Right lobe of liver (tissue), 6 donors: ENCODE measurements at regions not wholly inside any gene's neighbourhood (a gene's known extent, or its start where the extent isn't known, plus 50 kb on each side); places are given as distances from the start of the nearest gene placed in this dataset.
"Not testable (repeated sequence)": the region's sequence is repeated elsewhere in the genome, so short reads cannot be mapped to it uniquely, and the experiment has no call there.

Experiments used
- ATAC-seq, 4 donors: fragments of 200-7000 bp; cut with Tn5 transposase; one replicate each; pipeline ENCODE4 v1.9.1; 2020; ENCODE audit warnings: mild to moderate bottlenecking in 4 of 4, moderate library complexity in 4 of 4
- DNase-seq, 3 donors: peaks; one replicate each; pipeline ENCODE4 v3.0.0-alpha.2; 2020
- H3K27ac ChIP-seq, 3 donors: fragments of 200-600 bp; one replicate each; pipeline ENCODE4 v1.8.0; 2022
- H3K27me3 ChIP-seq, 2 donors: fragments of 200-600 bp; one replicate each; pipeline ENCODE4 v1.8.0; 2022
- H3K36me3 ChIP-seq, 4 donors: fragments of 200-600 bp; sonication (generic) in 1 of 4; one replicate each; pipeline versions ENCODE4 v1.5.1 to v1.8.0; 2017 to 2022; ENCODE audit warnings: control low read depth in 1 of 4
- H3K4me1 ChIP-seq, 4 donors: fragments of 200-600 bp; sonication (generic) in 1 of 4; one replicate each; pipeline versions ENCODE4 v1.5.1 to v1.8.0; 2017 to 2022; ENCODE audit warnings: control low read depth in 1 of 4
- H3K4me3 ChIP-seq, 3 donors: fragments of 200-600 bp; one replicate each; pipeline ENCODE4 v1.8.0; 2022
- H3K9me3 ChIP-seq, 4 donors: fragments of 200-600 bp; sonication (generic) in 1 of 4; one replicate each; pipeline versions ENCODE4 v1.5.1 to v1.8.0; 2017 to 2022; ENCODE audit warnings: control low read depth in 1 of 4
- CTCF ChIP-seq, 4 donors: fragments of 200-600 bp in 3 of 4; fragments of 450-650 bp in 1 of 4; IDR thresholded peaks; one replicate each; pipeline versions ENCODE4 v1.5.1 to v1.8.0; 2016 to 2022; ENCODE audit warnings: antibody characterized with exemption in 4 of 4, mild to moderate bottlenecking in 2 of 4
- POLR2A ChIP-seq: fragments of 450-650 bp; IDR thresholded peaks from one replicate; pipeline ENCODE4 v1.6.1; 2017; ENCODE audit warnings: antibody characterized with exemption, mild to moderate bottlenecking
- WGBS: methylation state at CpG from one replicate; pipeline ENCODE4 v1.1.6; 2018; ENCODE audit warnings: low coverage, low lambda C conversion rate; ENCODE audit not compliant: insufficient coverage; ENCODE audit errors: missing lambda C conversion rate; 5-methylcytosine and 5-hydroxymethylcytosine counted together
- intact Hi-C, 2 donors: fragments of 100-400 bp; cut with DNase I; formaldehyde crosslinking; loops; one replicate each; pipeline versions ENCODE4 v1.11.2 to v1.14.1; 2022
- donor health status: DM: no; HTN: yes; CAD: no.
- donor health status: DM: no; HTN: no; CAD: no.
- donor health status: DM: no; HTN: no; CAD: no.
- donor health status: DM: no; HTN: yes; CAD: no.
- donor health status: DM: no; HTN: yes; CAD: no.

- H3K4me1 ChIP-seq: no peaks in the 10 kb centered on the region
- H3K36me3 ChIP-seq: no peaks in the 10 kb centered on the region
- intact Hi-C loops: no loop called here
- H3K4me3 ChIP-seq: no peak overlapping the region
- ATAC-seq (peak in 3 of 4 donors; percentile 13 to 72 (median 31)), DNase-seq (no peak)
- no peaks in the 10 kb centered on the region for H3K9me3 ChIP-seq
- WGBS: 73% methylated on average over 11 of the region's 11 CpGs
- no peak for TF ChIP-seq POLR2A
- no peak for TF ChIP-seq CTCF (IDR thresholded peaks at IDR 0.05)
- H3K27ac ChIP-seq: no peak overlapping the region
- no peaks in the 10 kb centered on the region for H3K27me3 ChIP-seq
Observed at GRCh38 chr6:125587666-125588632, 161.5 kb upstream of the HEY2 start.

- intact Hi-C loops: not testable (repeated sequence)
Observed at GRCh38 chr6:125591796-125592195, 157.6 kb upstream of the HEY2 start.

DNA sequence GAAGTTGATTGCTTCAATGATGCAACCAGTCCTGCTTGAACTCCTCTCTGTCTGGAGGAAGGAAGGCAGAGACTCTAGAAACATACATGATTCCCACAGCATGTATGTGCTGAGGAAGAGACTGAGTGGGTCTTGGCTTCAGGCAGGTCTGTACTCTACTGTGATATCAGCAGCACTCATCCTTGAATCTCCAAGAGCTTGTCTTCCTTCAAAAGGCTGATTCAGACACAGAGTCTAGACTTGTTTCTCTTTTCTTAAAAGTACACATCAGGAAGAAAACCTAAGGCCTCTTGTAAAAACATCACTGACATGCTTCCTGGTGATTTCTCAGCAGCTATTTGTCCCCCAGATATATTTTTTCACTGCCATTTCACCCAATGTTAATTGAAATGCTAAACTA is 155.7 kb upstream of the HEY2 start:
- H3K4me1 ChIP-seq: no peaks in the 10 kb centered on the region
- H3K36me3 ChIP-seq: no peaks in the 10 kb centered on the region
- TF ChIP-seq CTCF (IDR thresholded peaks at IDR 0.05): no peak
- no peak for TF ChIP-seq POLR2A
- intact Hi-C loops: no loop called here
- H3K27me3 ChIP-seq: no peaks in the 10 kb centered on the region
- H3K27ac ChIP-seq: no peak overlapping the region
- DNase-seq (no peak), ATAC-seq (no peak)
- no peak overlapping the region for H3K4me3 ChIP-seq
- H3K9me3 ChIP-seq: no peaks in the 10 kb centered on the region

More at GRCh38 chr6:125591796-125592195, 157.6 kb upstream of the HEY2 start:
- not testable (repeated sequence) for H3K9me3 ChIP-seq, H3K4me1 ChIP-seq, DNase-seq, ATAC-seq, H3K4me3 ChIP-seq, H3K27ac ChIP-seq, H3K36me3 ChIP-seq, H3K27me3 ChIP-seq
- 89% methylated on average over 1 of the region's 3 CpGs for WGBS

DNA sequence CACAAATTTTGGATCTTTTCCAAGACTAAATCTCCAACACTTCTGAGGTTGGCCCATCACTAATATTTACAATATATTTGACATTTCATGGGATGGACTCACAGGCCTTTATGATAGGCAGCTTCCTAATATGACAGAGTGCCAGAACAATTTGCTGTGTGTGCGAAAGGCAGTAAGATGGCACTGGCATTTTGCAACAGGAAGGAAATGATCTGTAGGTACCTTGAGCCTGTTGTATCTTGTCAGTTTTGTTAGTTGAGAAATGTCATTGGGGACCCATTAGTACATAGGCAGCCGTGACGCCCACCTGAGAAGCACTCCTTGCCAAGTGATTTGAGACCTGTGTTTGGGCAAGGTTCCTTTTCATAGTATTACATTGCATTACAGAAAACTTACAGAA is 153.4 kb upstream of the HEY2 start:
- Histone ChIP-seq H3K4me1 (no peaks in the 10 kb centered on the region), H3K27me3 (no peaks in the 10 kb centered on the region), H3K36me3 (no peaks in the 10 kb centered on the region), H3K27ac (no peak overlapping the region), H3K9me3 (no peaks in the 10 kb centered on the region), H3K4me3 (no peak overlapping the region)
- WGBS: 85% methylated on average over 2 of the region's 3 CpGs
- TF ChIP-seq POLR2A: no peak
- no peak for ATAC-seq
- intact Hi-C loops: no loop called here
- no peak for DNase-seq

- Histone ChIP-seq H3K4me1 (no peaks in the 10 kb centered on the region), H3K9me3 (no peaks in the 10 kb centered on the region), H3K27me3 (no peaks in the 10 kb centered on the region), H3K27ac (no peak overlapping the region), H3K4me3 (no peak overlapping the region), H3K36me3 (no peaks in the 10 kb centered on the region)
- intact Hi-C loops: no loop called here
- DNase-seq (no peak), ATAC-seq (no peak)
- WGBS: 92% methylated on average over 4 of the region's 7 CpGs
- TF ChIP-seq CTCF (IDR thresholded peaks at IDR 0.05) (no peak), POLR2A (no peak)
Observed at GRCh38 chr6:125597411-125598253, 151.8 kb upstream of the HEY2 start.
